ENCODE measurements at regions not wholly inside any gene's neighbourhood (a gene's known extent, or its start where the extent isn't known, plus 50 kb on each side); places are given as distances from the start of the nearest gene placed in this dataset.
"Not testable (repeated sequence)": the region's sequence is repeated elsewhere in the genome, so short reads cannot be mapped to it uniquely, and the experiment has no call there.

- DNase-seq (ENCODE audit: low read depth in 3 of 3) = no peak
Observed at GRCh38 chr5:15103130-15103529, 231.6 kb upstream of the ANKH start.

GRCh38 chr5:15097552-15097951 lies 226.0 kb upstream of the ANKH start:
- no peak for DNase-seq (ENCODE audit: low read depth in 3 of 3)

DNA sequence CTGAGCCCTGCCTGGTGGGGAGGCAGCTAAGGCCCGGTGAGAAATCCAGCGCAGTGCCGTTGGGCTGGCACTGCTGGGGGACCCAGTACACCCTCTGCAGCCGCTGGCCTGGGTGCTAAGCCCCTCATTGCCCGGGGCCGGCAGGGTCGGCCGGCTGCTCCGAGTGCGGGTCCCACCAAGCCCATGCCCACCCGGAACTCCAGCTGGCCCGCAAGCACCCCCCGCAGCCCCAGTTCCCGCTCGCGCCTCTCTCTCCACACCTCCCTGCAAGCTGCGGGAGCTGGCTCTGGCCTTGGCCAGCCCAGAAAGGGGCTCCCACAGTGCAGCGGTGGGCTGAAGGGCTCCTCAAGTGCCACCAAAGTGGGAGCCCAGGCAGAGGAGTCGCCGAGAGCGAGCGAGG lies 225.1 kb upstream of the ANKH start:
- not testable (repeated sequence) for DNase-seq (ENCODE audit: low read depth in 3 of 3)

DNA sequence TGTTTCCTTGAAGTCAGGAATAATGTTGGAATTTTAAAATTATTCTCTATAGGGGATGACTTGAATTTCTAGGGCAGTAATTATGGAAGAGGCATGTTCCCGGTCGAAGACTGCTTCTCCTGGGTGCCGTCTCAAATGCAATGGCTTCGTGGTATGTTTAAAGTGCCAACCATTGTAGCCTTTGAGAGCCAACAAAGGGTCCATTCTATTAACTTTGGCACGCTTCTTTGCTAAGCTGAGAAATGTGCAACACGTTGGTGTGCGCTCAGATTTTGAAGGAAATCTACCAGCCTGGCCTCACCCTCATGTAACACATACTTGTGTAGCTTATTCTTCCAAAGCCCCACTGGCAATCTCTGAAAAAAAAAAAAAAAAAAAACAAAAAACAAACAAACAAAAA lies 221.2 kb upstream of the ANKH start:
- DNase-seq (ENCODE audit: low read depth in 3 of 3) = no peak

- no peak for DNase-seq (ENCODE audit: low read depth in 3 of 3)
Observed at GRCh38 chr5:15085671-15086070, 214.1 kb upstream of the ANKH start.

- DNase-seq (ENCODE audit: low read depth in 3 of 3) = no peak
Observed at GRCh38 chr5:15082096-15082495, 210.5 kb upstream of the ANKH start.

- DNase-seq (ENCODE audit: low read depth in 3 of 3) = no peak
Observed at GRCh38 chr5:15080219-15080618, 208.6 kb upstream of the ANKH start.

DNA sequence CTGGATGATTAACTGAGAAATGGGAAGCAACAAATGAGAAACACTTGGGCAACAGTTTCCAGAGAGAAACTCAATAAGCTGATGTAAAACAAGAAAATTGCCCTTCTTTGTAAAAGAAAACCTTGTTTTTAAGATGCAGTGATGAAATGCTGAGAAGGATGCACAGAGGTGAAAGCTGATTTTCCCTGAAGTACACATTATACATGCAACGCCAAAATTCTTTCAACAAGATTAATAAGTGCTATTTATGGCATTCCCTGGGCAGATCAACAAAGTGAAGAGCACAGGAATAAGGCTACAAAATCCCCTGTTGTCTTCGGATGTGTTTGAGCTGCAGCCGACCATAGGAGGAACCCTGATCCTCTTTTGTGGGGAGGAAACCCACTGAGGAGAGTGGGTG lies 208.0 kb upstream of the ANKH start:
- no peak for DNase-seq (ENCODE audit: low read depth in 3 of 3)

GRCh38 chr5:15074651-15075050 lies 203.1 kb upstream of the ANKH start:
- no peak for DNase-seq (ENCODE audit: low read depth in 3 of 3)

DNA sequence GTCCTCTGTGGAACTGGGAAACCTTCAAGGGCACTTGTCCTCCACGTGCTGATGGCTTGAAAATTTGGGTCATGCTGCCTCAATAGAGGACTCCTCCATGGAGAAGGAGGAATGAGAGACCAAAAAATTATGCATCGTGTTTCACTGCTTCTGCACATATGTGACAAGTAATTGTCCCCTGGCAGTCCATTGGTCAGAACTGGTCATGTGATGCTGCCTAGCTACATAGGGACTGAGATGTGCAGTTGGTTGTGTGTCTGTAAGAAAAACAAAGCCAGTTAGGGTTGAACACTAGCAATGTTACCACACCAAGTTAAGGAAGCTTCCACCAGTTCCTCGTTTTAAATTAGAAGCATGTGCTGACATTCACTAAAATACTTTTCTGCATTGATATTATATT lies 201.9 kb upstream of the ANKH start:
- DNase-seq (ENCODE audit: low read depth in 3 of 3) = no peak

DNA sequence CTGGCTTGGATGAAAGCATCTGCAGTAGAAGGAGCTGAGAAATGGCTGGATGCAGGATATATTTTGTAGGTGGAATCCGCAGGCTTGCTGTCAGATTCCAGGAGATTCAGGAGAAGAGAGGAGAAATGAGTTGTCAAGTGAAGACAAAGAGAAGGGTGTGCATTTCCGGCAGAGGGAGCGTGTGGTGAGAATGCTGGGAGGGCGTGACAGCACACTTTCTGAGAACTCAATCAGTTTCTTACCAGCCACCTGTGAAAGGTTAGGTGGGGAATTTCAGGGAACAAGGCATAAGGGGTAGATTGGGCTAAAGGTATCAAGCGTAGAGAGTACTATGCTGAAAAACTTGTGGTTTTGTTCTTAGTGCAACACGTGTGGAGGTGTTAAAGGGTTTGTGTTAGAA lies 199.3 kb upstream of the ANKH start:
- no peak for DNase-seq (ENCODE audit: low read depth in 3 of 3)

DNA sequence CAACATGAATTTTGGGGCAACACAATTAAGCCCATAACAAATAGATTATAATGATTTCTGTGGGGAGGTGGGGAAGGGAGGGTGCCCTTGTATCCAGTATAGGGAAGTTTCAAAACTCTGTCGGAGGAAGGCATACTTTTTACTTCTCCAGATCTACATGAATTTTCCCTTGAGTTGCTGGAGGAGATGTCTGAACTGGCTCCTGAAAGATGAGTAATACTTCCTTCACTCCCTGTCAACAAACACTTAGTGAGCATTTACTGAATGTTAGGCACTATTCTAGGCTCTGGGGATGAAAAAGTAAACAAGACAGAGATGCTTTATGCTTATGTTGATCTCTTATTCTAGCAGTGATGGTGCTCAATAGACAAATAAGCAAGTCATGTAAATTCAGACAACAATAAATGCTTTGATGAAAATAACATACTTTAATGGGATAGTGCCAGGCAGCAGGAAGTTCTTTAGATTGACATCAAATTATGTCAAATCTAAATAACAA lies 197.9 kb upstream of the ANKH start:
- DNase-seq (ENCODE audit: low read depth in 3 of 3) = no peak

GRCh38 chr5:15065091-15065490 lies 193.5 kb upstream of the ANKH start:
- no peak for DNase-seq (ENCODE audit: low read depth in 3 of 3)

DNA sequence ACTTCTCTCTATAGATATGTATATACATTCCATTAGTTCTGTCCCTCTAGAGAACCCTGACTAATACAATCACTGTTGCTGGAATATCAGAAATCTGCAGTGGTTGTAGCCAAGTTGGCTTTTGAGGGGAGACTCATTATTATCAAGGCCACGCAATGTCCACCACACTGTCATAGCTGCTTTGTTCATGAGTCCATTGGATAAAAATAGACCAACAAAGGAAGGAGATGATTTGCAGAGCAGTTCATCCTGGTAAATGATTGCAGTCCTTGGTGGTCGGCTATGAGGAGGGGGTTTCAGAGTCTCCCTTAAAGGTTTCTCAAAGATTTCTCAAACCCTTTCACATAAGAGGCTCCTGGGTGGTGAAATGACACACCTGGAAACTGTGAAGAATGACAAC lies 192.8 kb upstream of the ANKH start:
- DNase-seq (ENCODE audit: low read depth in 3 of 3) = no peak

DNA sequence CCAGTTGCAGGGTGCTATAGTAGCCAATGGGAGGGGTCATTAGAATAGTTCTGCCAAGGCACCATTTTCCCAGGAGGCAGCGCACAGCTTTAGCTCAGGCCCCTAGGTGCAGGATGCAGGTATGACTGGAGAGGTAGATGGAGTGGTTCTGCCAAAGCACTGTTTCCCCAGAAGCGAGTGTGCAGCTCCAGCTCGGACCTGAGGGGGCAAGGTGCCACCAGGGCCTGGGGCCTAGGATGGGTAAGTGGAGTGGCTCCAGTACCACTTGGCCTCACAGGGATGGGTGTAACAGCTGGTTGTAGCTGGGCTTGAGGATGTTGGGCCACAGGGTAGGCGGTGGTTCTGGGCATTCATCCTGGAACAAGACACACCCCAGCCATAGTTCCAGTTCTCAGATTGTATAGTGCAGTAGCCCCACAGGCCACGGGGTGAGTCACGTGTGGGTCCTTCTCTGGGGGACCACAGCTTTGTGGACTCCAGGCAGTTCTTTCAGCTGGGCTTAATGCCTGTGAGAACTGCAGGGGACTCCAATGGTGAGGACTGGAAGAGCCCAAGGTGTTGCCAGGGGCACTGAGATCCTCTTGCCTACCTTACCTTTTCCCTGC lies 185.5 kb upstream of the ANKH start:
- DNase-seq (ENCODE audit: low read depth in 3 of 3) = no peak

- no peak for DNase-seq (ENCODE audit: low read depth in 3 of 3)
Observed at GRCh38 chr5:15044521-15044920, 172.9 kb upstream of the ANKH start.

DNA sequence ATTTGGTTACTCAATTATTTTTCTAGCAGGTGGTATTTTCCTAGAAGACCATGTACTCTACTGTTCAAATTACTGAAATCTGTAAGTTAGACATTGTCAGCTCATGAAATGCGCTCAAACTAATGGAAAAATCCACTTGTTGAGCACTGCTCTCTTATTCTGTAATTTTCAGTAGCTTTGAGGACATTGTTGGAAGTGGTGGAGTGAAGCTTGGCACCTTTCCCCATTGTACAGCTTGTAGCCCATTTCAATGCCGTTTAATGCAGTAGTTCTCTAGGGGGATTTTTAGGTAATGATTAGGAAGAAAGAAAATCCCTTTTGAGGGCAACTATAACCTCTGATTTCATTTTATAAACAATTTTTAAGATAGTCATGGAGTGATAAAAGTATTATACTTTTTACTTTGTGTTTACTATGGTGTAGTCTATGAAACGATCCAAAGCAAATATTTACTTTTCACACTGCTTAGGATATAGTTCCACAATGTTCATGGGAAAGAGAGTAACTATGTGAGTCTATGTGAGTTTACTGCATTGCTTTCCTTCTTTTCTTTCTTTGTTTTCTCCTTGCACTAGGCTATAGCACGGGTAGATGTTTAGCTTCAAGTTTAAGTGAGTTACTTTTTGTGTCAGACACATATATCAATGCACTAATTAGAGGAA lies 165.8 kb upstream of the ANKH start:
- DNase-seq (ENCODE audit: low read depth in 3 of 3) = no peak

GRCh38 chr5:15034379-15034778 lies 162.8 kb upstream of the ANKH start:
- DNase-seq (ENCODE audit: low read depth in 3 of 3) = no peak

DNA sequence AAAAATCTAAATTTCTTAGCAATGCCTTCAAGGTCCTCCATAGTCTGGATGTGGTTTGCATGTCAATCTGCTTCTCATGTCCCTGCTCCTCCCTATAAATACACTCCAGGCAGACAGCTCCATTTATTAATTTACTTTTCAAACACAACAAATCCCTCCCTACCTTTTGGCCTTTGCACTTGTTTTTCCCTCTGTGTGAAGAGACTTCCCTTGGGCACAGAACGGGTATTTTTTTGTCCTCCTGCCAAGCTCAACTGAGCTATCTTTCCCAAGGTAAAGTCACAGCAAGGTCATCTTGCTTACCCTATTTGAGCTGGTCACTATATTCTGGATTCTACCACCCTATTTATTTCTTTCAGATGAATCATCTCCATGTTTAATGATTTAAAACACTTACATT lies 159.6 kb upstream of the ANKH start:
- DNase-seq (ENCODE audit: low read depth in 3 of 3) = no peak

DNA sequence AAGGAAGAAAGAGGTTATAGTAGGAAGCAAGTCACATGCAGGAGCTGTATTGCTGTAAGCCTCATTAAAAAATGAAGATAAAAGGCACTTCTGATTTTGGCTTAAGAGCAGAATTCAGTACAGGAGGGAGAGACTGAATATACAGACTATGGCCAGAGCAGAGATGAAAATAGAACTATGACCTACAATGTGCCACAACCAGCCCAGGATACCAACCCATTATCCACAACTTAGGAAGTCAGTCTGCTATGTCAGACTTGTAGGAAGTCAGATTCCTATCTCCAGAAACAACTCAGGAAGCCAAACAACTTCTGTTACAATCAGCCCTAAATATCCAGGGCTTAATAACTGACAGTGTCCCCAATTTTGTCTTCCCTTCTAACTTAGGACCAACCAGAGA lies 156.2 kb upstream of the ANKH start:
- no peak for DNase-seq (ENCODE audit: low read depth in 3 of 3)

GRCh38 chr5:15026944-15027343 lies 155.4 kb upstream of the ANKH start:
- no peak for DNase-seq (ENCODE audit: low read depth in 3 of 3)

- DNase-seq (ENCODE audit: low read depth in 3 of 3) = no peak
Observed at GRCh38 chr5:15026011-15026893, 154.7 kb upstream of the ANKH start.

DNA sequence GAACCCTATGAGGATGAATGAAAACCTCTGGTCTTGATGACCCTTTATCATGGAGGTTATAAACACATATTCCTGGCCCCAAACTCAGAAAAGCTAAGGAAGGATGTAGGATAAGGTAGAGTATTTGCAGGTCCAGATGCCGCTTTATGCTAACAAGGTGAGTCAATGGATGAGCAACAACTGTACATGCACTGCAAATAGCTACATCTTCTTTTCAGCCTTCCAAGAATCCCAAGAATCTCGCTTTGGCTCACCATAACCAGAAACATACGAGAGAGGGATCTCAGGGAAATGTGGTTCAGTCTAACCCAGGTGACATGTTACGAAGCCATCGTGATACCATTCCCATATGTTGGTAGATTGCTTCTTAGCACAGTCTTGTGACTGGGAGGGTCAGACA lies 152.3 kb upstream of the ANKH start:
- no peak for DNase-seq (ENCODE audit: low read depth in 3 of 3)

Data from stimulated activated CD4-positive, alpha-beta T cell treated with anti-CD3 and anti-CD28 coated beads, TNF-alpha, amount 100 ng/mL, for 4 hours (primary cell).